OCI-LY3 (cell line): ENCODE measurements at regions not wholly inside any gene's neighbourhood (a gene's known extent, or its start where the extent isn't known, plus 50 kb on each side); places are given as distances from the start of the nearest gene placed in this dataset.

Experiments
- H2AFZ ChIP-seq: fragments of 200-600, 300-600 bp; shearing (Covaris generic); 2 replicates; pipeline ENCODE4 v1.6.0; 2014; ENCODE audit warnings: antibody characterized with exemption, low read depth, low read length
- H3K27ac ChIP-seq: fragments of 200-600, 300-600 bp; sonication (generic); 2 replicates; pipeline ENCODE4 v1.5.1; 2014; ENCODE audit warnings: mild to moderate bottlenecking, low read length, moderate library complexity, mixed read lengths
- H3K27me3 ChIP-seq: fragments of 200-600, 300-600 bp; sonication (generic); 2 replicates; pipeline ENCODE4 v1.6.1; 2014; ENCODE audit warnings: low read depth, low read length, mixed read lengths
- H3K36me3 ChIP-seq: fragments of 200-600, 300-600 bp; sonication (generic); replicated peaks from 2 replicates; pipeline ENCODE3; 2014; ENCODE audit warnings: low read depth, low read length, mixed read lengths
- H3K4me1 ChIP-seq: fragments of 300-600, 200-600 bp; sonication (generic); 2 replicates; pipeline ENCODE4 v1.6.1; 2014; ENCODE audit warnings: low read length, mixed read lengths
- H3K4me2 ChIP-seq: fragments of 200-600, 300-600 bp; sonication (generic); 2 replicates; pipeline ENCODE4 v1.6.1; 2014; ENCODE audit warnings: low read length, mixed read lengths
- H3K4me3 ChIP-seq: fragments of 300-600, 200-600 bp; sonication (generic); 2 replicates; pipeline ENCODE4 v1.5.1; 2014; ENCODE audit warnings: antibody characterized with exemption, mild to moderate bottlenecking, low read length, moderate library complexity
- H3K79me2 ChIP-seq: fragments of 300-600, 200-600 bp; shearing (Covaris generic); 2 replicates; pipeline ENCODE4 v1.6.1; 2014; ENCODE audit warnings: mild to moderate bottlenecking, low read length, mixed read lengths
- H3K9ac ChIP-seq: fragments of 300-600, 200-600 bp; shearing (Covaris generic); 2 replicates; pipeline ENCODE4 v1.6.0; 2014; ENCODE audit warnings: mild to moderate bottlenecking, low read length, moderate library complexity
- H3K9me3 ChIP-seq: fragments of 200-600, 300-600 bp; shearing (Covaris generic); 2 replicates; pipeline ENCODE4 v1.6.1; 2014; ENCODE audit warnings: low read length, mixed read lengths; ENCODE audit not compliant: insufficient read depth
- H4K20me1 ChIP-seq: fragments of 200-600, 300-600 bp; sonication (generic); 2 replicates; pipeline ENCODE4 v1.6.1; 2016; ENCODE audit warnings: low read length, mixed read lengths; ENCODE audit not compliant: insufficient read depth
- CTCF ChIP-seq: fragments of 200-600, 300-600 bp; sonication (generic); IDR thresholded peaks from 2 replicates; pipeline ENCODE4 v1.5.1; 2014; ENCODE audit warnings: antibody characterized with exemption, low read length, low read depth
- EZH2phosphoT487 ChIP-seq: fragments of 200-600 bp; shearing (Covaris generic); IDR thresholded peaks from 2 replicates; pipeline ENCODE4 v1.6.1; 2018; ENCODE audit warnings: antibody characterized with exemption, mixed run types, low read depth

DNA sequence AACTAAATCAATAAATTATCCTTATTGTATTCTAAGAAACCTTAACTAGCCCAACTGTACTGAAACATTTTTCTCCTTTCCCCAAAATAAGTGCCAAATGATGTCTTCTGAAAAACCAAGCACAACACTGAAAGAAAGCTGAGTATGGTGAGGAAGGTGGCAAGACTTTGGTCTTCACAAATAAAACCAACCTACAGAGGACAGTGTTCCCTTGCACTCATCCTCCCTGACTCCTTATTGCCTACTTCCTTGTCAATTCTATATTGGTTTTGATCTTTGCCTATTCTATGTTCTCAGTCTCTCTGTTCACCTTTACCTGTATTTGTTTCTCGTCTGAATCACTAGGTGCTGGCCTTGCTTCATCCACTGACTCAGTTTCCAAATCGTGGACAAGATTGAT lies 490.1 kb upstream of the ZNF385D start:
- peak; percentile 27; the same call in 1 of the 2 replicates for TF ChIP-seq CTCF
- no peak for TF ChIP-seq EZH2phosphoT487
- H2AFZ ChIP-seq: no peak overlapping the region

GRCh38 chr3:22244761-22245521 lies 493.9 kb upstream of the ZNF385D start:
- TF ChIP-seq EZH2phosphoT487: no peak
- TF ChIP-seq CTCF: no peak
- no peak overlapping the region for H2AFZ ChIP-seq
- no peaks in the 10 kb centered on the region for H3K79me2 ChIP-seq
- H3K27ac ChIP-seq: no peak overlapping the region
- no peaks in the 10 kb centered on the region for H4K20me1 ChIP-seq
- no peaks in the 10 kb centered on the region for H3K27me3 ChIP-seq
- H3K4me2 ChIP-seq: no peak overlapping the region
- no peak overlapping the region for H3K9ac ChIP-seq
- no peaks in the 10 kb centered on the region for H3K36me3 ChIP-seq
- no peaks in the 10 kb centered on the region for H3K9me3 ChIP-seq
- no peaks in the 10 kb centered on the region for H3K4me1 ChIP-seq
- H3K4me3 ChIP-seq: no peak overlapping the region

More for the DNA sequence above, 490.1 kb upstream of the ZNF385D start:
- Histone ChIP-seq H3K27ac (no peak overlapping the region), H3K4me2 (no peak overlapping the region), H3K79me2 (no peaks in the 10 kb centered on the region), H4K20me1 (no peaks in the 10 kb centered on the region), H3K9ac (no peak overlapping the region), H3K4me3 (no peak overlapping the region), H3K36me3 (no peaks in the 10 kb centered on the region), H3K4me1 (peaks cover 17% of the 10 kb centered on the region), H3K9me3 (no peaks in the 10 kb centered on the region), H3K27me3 (no peaks in the 10 kb centered on the region)

DNA sequence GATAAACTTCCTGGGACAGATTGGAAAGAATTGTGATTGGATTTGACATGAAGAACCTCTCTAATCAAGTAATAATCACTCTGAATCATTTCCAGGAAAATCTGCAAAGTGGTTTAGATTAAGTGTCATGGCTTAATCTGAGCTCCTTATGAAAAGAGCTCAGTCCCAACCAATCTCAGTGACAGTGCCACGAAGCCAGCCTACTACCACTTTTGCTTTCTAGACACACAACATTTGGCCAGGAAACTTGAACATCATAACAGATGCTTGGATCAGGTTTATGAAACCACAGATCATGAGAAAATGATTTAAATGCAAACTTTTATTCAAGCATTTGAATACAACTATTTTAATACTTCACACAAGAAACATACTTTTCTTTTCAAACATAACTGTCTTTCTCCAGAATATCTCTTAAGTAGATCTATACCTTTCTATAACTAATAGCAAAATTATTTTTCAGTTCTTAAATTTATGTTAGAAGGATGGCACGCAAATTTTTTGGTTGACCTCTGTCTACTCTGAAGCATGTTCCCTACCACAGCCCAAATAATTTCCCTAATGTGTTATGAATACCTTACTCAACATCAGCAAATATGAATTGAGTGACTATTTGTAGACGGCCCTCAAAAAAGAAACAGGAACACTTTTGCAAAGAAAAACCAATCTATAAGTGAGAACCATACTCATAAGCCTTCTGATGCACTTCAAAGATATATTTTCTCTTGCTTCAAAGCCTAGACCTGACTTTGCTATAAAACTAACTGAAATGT lies 495.0 kb upstream of the ZNF385D start:
- no peaks in the 10 kb centered on the region for H3K36me3 ChIP-seq
- no peak overlapping the region for H3K27ac ChIP-seq
- TF ChIP-seq EZH2phosphoT487 (no peak), CTCF (no peak)
- H3K79me2 ChIP-seq: no peaks in the 10 kb centered on the region
- H3K4me3 ChIP-seq: no peak overlapping the region
- no peak overlapping the region for H2AFZ ChIP-seq
- H3K27me3 ChIP-seq: no peaks in the 10 kb centered on the region
- H3K4me1 ChIP-seq: no peaks in the 10 kb centered on the region
- no peaks in the 10 kb centered on the region for H4K20me1 ChIP-seq
- no peak overlapping the region for H3K4me2 ChIP-seq
- no peaks in the 10 kb centered on the region for H3K9me3 ChIP-seq
- H3K9ac ChIP-seq: no peak overlapping the region

DNA sequence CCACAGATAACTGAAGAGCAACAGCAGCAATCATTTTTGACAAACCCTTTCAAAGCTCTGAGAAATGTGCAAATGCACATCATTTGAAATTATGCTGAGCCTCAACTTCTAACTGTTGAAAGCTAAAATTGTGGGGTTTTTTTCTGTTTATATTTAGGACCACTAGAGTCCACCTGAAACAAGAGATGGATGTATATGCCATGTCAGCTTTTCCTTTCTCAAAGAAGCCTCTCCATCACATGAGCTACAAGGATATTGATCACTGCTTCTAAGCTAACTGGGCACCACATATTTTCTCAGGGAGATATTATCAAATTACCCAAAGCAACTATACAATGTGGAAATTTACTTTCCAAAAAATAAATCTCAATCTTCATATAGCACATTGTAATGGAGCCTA lies 498.6 kb upstream of the ZNF385D start:
- H3K27ac ChIP-seq: no peak overlapping the region

More for the DNA sequence above, 498.6 kb upstream of the ZNF385D start:
- Histone ChIP-seq H3K79me2 (no peaks in the 10 kb centered on the region), H3K27me3 (no peaks in the 10 kb centered on the region), H3K4me2 (no peak overlapping the region), H3K4me3 (no peak overlapping the region), H3K9me3 (no peaks in the 10 kb centered on the region), H4K20me1 (no peaks in the 10 kb centered on the region), H3K36me3 (no peaks in the 10 kb centered on the region), H3K9ac (no peak overlapping the region), H2AFZ (no peak overlapping the region), H3K4me1 (no peaks in the 10 kb centered on the region)
- TF ChIP-seq EZH2phosphoT487 (no peak), CTCF (no peak)
